ENCODE measurements at regions not wholly inside any gene's neighbourhood (a gene's known extent, or its start where the extent isn't known, plus 50 kb on each side); places are given as distances from the start of the nearest gene placed in this dataset.

DNA sequence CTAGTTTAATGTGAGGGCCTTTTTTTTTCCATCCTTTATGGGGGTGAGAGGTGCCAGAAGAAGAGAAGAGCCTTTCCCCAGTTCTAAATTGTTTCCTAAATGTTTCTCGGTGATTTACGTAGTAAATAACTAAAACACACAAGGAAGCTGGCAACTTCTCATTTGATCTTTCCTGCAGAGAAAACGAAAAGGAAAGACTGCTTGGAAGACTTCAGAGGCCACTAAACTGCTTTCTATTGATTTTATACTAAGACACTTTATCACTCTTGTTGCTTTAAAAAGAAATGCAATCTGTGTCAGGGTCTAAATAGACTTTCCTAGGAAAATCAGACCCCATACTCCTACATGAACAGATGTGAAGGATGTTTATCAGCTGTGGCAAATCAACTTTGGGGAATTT, 52.1 kb upstream of the KAZN start:
- TF ChIP-seq, protein P1, sequence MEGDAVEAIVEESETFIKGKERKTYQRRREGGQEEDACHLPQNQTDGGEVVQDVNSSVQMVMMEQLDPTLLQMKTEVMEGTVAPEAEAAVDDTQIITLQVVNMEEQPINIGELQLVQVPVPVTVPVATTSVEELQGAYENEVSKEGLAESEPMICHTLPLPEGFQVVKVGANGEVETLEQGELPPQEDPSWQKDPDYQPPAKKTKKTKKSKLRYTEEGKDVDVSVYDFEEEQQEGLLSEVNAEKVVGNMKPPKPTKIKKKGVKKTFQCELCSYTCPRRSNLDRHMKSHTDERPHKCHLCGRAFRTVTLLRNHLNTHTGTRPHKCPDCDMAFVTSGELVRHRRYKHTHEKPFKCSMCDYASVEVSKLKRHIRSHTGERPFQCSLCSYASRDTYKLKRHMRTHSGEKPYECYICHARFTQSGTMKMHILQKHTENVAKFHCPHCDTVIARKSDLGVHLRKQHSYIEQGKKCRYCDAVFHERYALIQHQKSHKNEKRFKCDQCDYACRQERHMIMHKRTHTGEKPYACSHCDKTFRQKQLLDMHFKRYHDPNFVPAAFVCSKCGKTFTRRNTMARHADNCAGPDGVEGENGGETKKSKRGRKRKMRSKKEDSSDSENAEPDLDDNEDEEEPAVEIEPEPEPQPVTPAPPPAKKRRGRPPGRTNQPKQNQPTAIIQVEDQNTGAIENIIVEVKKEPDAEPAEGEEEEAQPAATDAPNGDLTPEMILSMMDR (IDR thresholded peaks at IDR 0.05), result no peak
- no peak for TF ChIP-seq POLR2A (IDR thresholded peaks at IDR 0.05)

All from lower leg skin (tissue), 3 donors.